SU-DHL-6 (cell line): ENCODE measurements at regions not wholly inside any gene's neighbourhood (a gene's known extent, or its start where the extent isn't known, plus 50 kb on each side); places are given as distances from the start of the nearest gene placed in this dataset.

Source experiments
- EZH2phosphoT487 ChIP-seq: fragments of 200-600 bp; sonication (generic), shearing (Covaris generic); conservative IDR thresholded peaks from 2 replicates; pipeline ENCODE4 v1.6.1; 2018; ENCODE audit warnings: mild to moderate bottlenecking, antibody characterized with exemption, low read length, moderate library complexity, mixed read lengths
- TF ChIP-seq, protein P1 (sequence below): fragments of 200-600 bp; sonication (generic); IDR thresholded peaks from one replicate; pipeline ENCODE4 v1.5.1; 2017; ENCODE audit warnings: antibody characterized with exemption, mild to moderate bottlenecking, low read length, moderate library complexity; ENCODE audit not compliant: insufficient read depth, poor library complexity, severe bottlenecking

DNA sequence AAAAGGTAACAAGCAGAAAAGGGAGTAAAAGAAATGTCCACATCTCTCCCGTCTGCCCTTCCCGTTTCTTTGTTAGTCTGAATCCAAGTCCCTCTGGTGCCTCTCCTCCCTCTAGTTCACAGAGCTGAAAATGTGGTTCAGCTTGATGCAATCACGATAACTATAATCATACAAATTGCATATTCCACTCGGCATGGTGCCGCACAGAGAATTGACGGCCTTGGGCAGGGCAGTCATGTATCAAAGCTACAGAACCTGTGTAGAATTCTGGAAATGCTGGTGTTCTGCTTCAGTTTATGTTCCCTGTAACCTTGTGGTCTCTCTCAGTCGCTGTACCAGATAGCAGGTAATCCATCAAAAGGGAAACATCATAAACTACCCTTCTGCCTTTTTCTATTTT, 562.9 kb upstream of the CBLB start:
- TF ChIP-seq, protein P1, sequence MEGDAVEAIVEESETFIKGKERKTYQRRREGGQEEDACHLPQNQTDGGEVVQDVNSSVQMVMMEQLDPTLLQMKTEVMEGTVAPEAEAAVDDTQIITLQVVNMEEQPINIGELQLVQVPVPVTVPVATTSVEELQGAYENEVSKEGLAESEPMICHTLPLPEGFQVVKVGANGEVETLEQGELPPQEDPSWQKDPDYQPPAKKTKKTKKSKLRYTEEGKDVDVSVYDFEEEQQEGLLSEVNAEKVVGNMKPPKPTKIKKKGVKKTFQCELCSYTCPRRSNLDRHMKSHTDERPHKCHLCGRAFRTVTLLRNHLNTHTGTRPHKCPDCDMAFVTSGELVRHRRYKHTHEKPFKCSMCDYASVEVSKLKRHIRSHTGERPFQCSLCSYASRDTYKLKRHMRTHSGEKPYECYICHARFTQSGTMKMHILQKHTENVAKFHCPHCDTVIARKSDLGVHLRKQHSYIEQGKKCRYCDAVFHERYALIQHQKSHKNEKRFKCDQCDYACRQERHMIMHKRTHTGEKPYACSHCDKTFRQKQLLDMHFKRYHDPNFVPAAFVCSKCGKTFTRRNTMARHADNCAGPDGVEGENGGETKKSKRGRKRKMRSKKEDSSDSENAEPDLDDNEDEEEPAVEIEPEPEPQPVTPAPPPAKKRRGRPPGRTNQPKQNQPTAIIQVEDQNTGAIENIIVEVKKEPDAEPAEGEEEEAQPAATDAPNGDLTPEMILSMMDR: no peak
- TF ChIP-seq EZH2phosphoT487: no peak
